GM19023 (cell line): ENCODE measurements at regions not wholly inside any gene's neighbourhood (a gene's known extent, or its start where the extent isn't known, plus 50 kb on each side); places are given as distances from the start of the nearest gene placed in this dataset.
"Not testable (repeated sequence)": the region's sequence is repeated elsewhere in the genome, so short reads cannot be mapped to it uniquely, and the experiment has no call there.

ENCODE experiments used
- ATAC-seq: cut with Tn5 transposase; IDR thresholded peaks from one replicate; pipeline ENCODE4 v1.9.1; 2021; ENCODE audit warnings: mild to moderate bottlenecking, moderate library complexity; ENCODE audit not compliant: unreplicated experiment

GRCh38 chr3:95707268-95707667, 1107.1 kb upstream of the EPHA6 start:
- no peak for ATAC-seq

GRCh38 chr3:95710684-95711083, 1103.7 kb upstream of the EPHA6 start:
- no peak for ATAC-seq

GRCh38 chr3:95711789-95712188, 1102.6 kb upstream of the EPHA6 start:
- no peak for ATAC-seq

GRCh38 chr3:95715128-95715527, 1099.3 kb upstream of the EPHA6 start:
- no peak for ATAC-seq

GRCh38 chr3:95717048-95717447, 1097.3 kb upstream of the EPHA6 start:
- ATAC-seq = no peak

- no peak for ATAC-seq
These were observed 1096.2 kb upstream of the EPHA6 start for GRCh38 chr3:95718168-95718567.

GRCh38 chr3:95719481-95719880, 1094.9 kb upstream of the EPHA6 start:
- ATAC-seq = no peak

- peak; percentile 66 for ATAC-seq
These were observed 1092.5 kb upstream of the EPHA6 start for GRCh38 chr3:95721938-95722337.

GRCh38 chr3:95725770-95726169, 1088.6 kb upstream of the EPHA6 start:
- ATAC-seq = no peak

GRCh38 chr3:95731753-95732152, 1082.6 kb upstream of the EPHA6 start:
- no peak for ATAC-seq

- no peak for ATAC-seq
These were observed 1081.1 kb upstream of the EPHA6 start for GRCh38 chr3:95733336-95733735.

GRCh38 chr3:95738045-95738444, 1076.3 kb upstream of the EPHA6 start:
- no peak for ATAC-seq

- not testable (repeated sequence) for ATAC-seq
These were observed 1069.5 kb upstream of the EPHA6 start for GRCh38 chr3:95744896-95745295.

- ATAC-seq = no peak
These were observed 1064.3 kb upstream of the EPHA6 start for GRCh38 chr3:95750097-95750496.

- ATAC-seq = no peak
These were observed 1062.9 kb upstream of the EPHA6 start for GRCh38 chr3:95751509-95751908.

- no peak for ATAC-seq
These were observed 1062.2 kb upstream of the EPHA6 start for GRCh38 chr3:95752199-95752598.

GRCh38 chr3:95758707-95759106, 1055.7 kb upstream of the EPHA6 start:
- ATAC-seq = no peak

GRCh38 chr3:95759614-95760301, 1054.6 kb upstream of the EPHA6 start:
- ATAC-seq = no peak

GRCh38 chr3:95775486-95776094, 1038.8 kb upstream of the EPHA6 start:
- no peak for ATAC-seq

GRCh38 chr3:95781598-95781997, 1032.8 kb upstream of the EPHA6 start:
- ATAC-seq = no peak

- no peak for ATAC-seq
These were observed 1025.3 kb upstream of the EPHA6 start for GRCh38 chr3:95789111-95789510.

GRCh38 chr3:95797081-95797480, 1017.3 kb upstream of the EPHA6 start:
- ATAC-seq = no peak

- ATAC-seq = no peak
These were observed 1015.8 kb upstream of the EPHA6 start for GRCh38 chr3:95798628-95799027.
